Heart left ventricle (tissue), 16 donors: ENCODE measurements at regions not wholly inside any gene's neighbourhood (a gene's known extent, or its start where the extent isn't known, plus 50 kb on each side); places are given as distances from the start of the nearest gene placed in this dataset.
"Not testable (repeated sequence)": the region's sequence is repeated elsewhere in the genome, so short reads cannot be mapped to it uniquely, and the experiment has no call there.

ENCODE experiments used
- ATAC-seq, 4 donors: fragments of 200-7000 bp; cut with Tn5 transposase; one replicate each; pipeline ENCODE4 v1.9.1; 2020 to 2022; ENCODE audit warnings: moderate library complexity in 4 of 4, mild to moderate bottlenecking in 3 of 4, moderate number of reproducible peaks in 1 of 4
- DNase-seq, 5 donors: peaks; one replicate each; pipeline ENCODE4 v3.0.0-alpha.2; 2020
- H3K27ac ChIP-seq, 12 donors: fragments of 200-600 bp; sonication (generic) in 4 of 12; one replicate each; pipeline versions ENCODE4 v1.5.0 to v1.8.0; 2016 to 2022; ENCODE audit warnings: mild to moderate bottlenecking in 2 of 12
- H3K27me3 ChIP-seq, 9 donors: fragments of 200-600 bp; sonication (generic) in 2 of 9; one replicate each; pipeline versions ENCODE4 v1.5.1 to v1.8.0; 2016 to 2022; ENCODE audit warnings: mild to moderate bottlenecking in 3 of 9
- H3K36me3 ChIP-seq, 9 donors: fragments of 200-600 bp; sonication (generic) in 2 of 9; one replicate each; pipeline versions ENCODE4 v1.5.0 to v1.8.0; 2018 to 2022; ENCODE audit warnings: mild to moderate bottlenecking in 2 of 9
- H3K4me1 ChIP-seq, 12 donors: fragments of 200-600 bp; sonication (generic) in 4 of 12; one replicate each; pipeline versions ENCODE4 v1.5.0 to v1.8.0; 2016 to 2022; ENCODE audit warnings: mild to moderate bottlenecking in 3 of 12
- H3K4me3 ChIP-seq, 12 donors: fragments of 200-600 bp; sonication (generic) in 4 of 12; one replicate each; pipeline versions ENCODE4 v1.5.0 to v1.8.0; 2017 to 2022; ENCODE audit warnings: mild to moderate bottlenecking in 9 of 12, moderate library complexity in 4 of 12
- H3K9me3 ChIP-seq, 12 donors: fragments of 200-600 bp; sonication (generic) in 4 of 12; one replicate each; pipeline versions ENCODE4 v1.5.0 to v1.8.0; 2016 to 2022; ENCODE audit warnings: mild to moderate bottlenecking in 1 of 12
- CTCF ChIP-seq, 12 donors: fragments of 200-600 bp; sonication (generic) in 4 of 12; IDR thresholded peaks; one replicate each; pipeline versions ENCODE4 v1.5.0 to v1.8.0; 2018 to 2022; ENCODE audit warnings: antibody characterized with exemption in 12 of 12, mild to moderate bottlenecking in 5 of 12
- POLR2A ChIP-seq, 2 donors: fragments of 450-650 bp; IDR thresholded peaks; one replicate each; pipeline ENCODE4 v1.6.1; 2017; ENCODE audit warnings: antibody characterized with exemption in 2 of 2, mild to moderate bottlenecking in 2 of 2, moderate library complexity in 2 of 2
- WGBS, 4 donors: extraction: QIAGEN DNeasy Blood & Tissue Kit in 2 of 4; methylation state at CpG; one replicate each; pipeline versions ENCODE4 v1.1.5 to v1.1.7; 2013 to 2018; 5-methylcytosine and 5-hydroxymethylcytosine counted together
- intact Hi-C, 10 donors: fragments of 100-400 bp; cut with DNase I; formaldehyde crosslinking; loops; one replicate each; pipeline versions ENCODE4 v1.11.1 to v1.14.2; 2022
- donor health status: ischemic (EF 13 %, LVEDD 7.1; RV severe dilation, severe dysfunction).
- donor health status: healthy with polysubstance abuse.
- donor health status: DM: no; HTN: yes; CAD: no.
- donor health status: DM: no; HTN: no; CAD: no.
- donor health status: ischemic (EF 25% LVEDD 6.9; RV normal size, moderate dysfunction).
- donor health status: ischemic (EF 25% LVEDD 5.7; RV mildly dilated, moderate dysfunction).
- donor health status: healthy.
- donor health status: DM: yes; HTN: yes; CAD: no.
- donor health status: ischemic (EF 35%, LVEDD 5.7; RV mildly dilated, moderate dysfunction).
- donor health status: nonischemic (EF 11% LVEDD 7.7; RV severe dilation, severe dysfunction).
- donor health status: DM: yes; HTN: yes; CAD: no.
- donor health status: PGD.
- donor health status: ischemic (EF 29% LVEDD 5.4; RV normal size, mild dysfunction).
- donor health status: nonischemic (EF 23%, LVEDD 6.1; RV moderate dilation, normal function).

DNA sequence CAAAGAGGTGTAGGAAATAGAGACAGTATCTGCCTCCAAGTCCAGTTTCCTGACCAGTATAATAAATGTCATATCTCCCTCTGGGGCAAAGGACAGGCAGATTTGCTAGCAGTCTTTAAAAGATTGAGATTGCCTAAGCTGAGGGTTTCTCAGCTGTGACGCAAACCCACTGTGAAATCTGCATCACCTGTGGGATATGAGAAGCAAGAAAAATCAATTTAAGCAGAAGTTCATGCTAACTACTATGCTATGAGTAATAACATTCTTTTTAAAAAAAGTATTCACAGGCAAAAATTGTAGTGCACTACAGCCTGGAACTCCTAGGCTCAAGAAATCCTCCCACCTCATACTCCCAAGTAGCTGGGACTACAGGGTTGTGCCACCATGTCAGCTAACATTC, 168.1 kb upstream of the POC5 start:
- TF ChIP-seq POLR2A (IDR thresholded peaks at IDR 0.05) (no peak), CTCF (IDR thresholded peaks at IDR 0.05) (no peak)
- ATAC-seq (no peak), DNase-seq (no peak)
- intact Hi-C loops, result loop anchor here in 1 of 10 donors (2.0 kb wide), 1 partner anchor 15 kb away; no protein-coding TSS in a partner anchor
- Histone ChIP-seq H3K27me3 (no peaks in the 10 kb centered on the region), H3K36me3 (no peaks in the 10 kb centered on the region), H3K4me3 (no peak overlapping the region), H3K27ac (no peak overlapping the region), H3K4me1 (no peaks in the 10 kb centered on the region), H3K9me3 (peaks cover 0 to 9% (median under 1%) of the 10 kb centered on the region in 12 donors)
- WGBS, 4 donors, result 73 to 93% (median 85%) methylated on average over 1 of the region's 1 CpG

DNA sequence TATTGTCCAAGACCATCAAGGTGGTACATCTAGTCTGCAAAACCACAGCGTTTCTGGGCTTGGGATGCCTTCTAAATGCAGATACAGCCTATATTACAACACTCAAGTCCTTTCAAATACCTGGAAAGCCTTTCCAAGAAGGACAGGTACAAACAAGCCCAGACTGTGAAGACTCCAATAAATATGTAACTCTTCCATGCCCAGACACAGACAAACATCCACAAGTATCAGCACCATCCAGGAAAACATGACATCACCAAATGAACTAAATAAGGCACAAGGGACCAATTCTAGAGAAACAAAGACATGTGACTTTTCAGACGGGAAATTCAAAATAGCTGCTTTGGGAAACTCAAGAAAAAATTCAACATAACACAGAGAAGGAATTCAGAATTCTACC, 152.7 kb upstream of the POC5 start:
- intact Hi-C loops, result loop anchor here in 2 of 10 donors (2.0 to 10.0 kb wide), 2 partner anchors 15 to 165 kb away; no protein-coding TSS in a partner anchor
- 50 to 74% (median 56%) methylated on average over 2 of the region's 2 CpGs for WGBS, 4 donors
- DNase-seq (no peak), ATAC-seq (no peak)
- H3K27me3 ChIP-seq, result no peaks in the 10 kb centered on the region
- H3K4me1 ChIP-seq, result no peaks in the 10 kb centered on the region
- no peak overlapping the region for H3K4me3 ChIP-seq
- TF ChIP-seq POLR2A (IDR thresholded peaks at IDR 0.05), result no peak
- no peak for TF ChIP-seq CTCF (IDR thresholded peaks at IDR 0.05)
- no peaks in the 10 kb centered on the region for H3K36me3 ChIP-seq
- no peak overlapping the region for H3K27ac ChIP-seq
- peaks cover 0 to 5% (median 0%) of the 10 kb centered on the region in 12 donors for H3K9me3 ChIP-seq

GRCh38 chr5:75862872-75863271, 145.6 kb upstream of the POC5 start:
- Histone ChIP-seq H3K9me3 (peaks cover 0 to 9% (median 0%) of the 10 kb centered on the region in 12 donors), H3K27me3 (no peaks in the 10 kb centered on the region), H3K36me3 (no peaks in the 10 kb centered on the region), H3K27ac (no peak overlapping the region), H3K4me1 (no peaks in the 10 kb centered on the region), H3K4me3 (no peak overlapping the region)
- intact Hi-C loops, result no loop called here
- WGBS, 4 donors, result 87 to 91% (median 89%) methylated on average over 5 of the region's 5 CpGs
- no peak for DNase-seq
- ATAC-seq, result no peak
- TF ChIP-seq POLR2A (IDR thresholded peaks at IDR 0.05), result no peak
- TF ChIP-seq CTCF (IDR thresholded peaks at IDR 0.05), result no peak

DNA sequence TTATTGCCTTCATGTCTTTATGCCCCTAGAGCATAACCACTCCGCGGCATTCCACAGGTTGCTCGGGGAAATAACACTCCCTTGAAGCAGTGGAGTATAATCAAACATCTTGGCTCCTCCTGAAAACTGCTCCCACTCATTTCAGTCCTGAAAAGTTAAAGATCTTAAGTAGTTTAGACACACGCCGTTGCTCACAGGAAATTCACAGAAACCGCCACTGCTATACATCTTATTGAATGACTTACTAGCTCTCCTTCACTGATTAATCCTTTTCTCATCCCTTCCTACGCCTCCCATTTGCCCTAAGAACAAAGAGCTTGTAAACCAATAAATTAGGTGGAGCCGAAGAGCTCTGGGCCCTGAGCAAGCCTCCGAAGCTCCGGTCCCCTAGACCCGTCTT, 142.4 kb upstream of the POC5 start:
- H3K27ac ChIP-seq, H3K27me3 ChIP-seq, H3K4me3 ChIP-seq, DNase-seq, H3K36me3 ChIP-seq, intact Hi-C loops, H3K9me3 ChIP-seq, ATAC-seq, H3K4me1 ChIP-seq: not testable (repeated sequence)
- WGBS, 4 donors, result 80 to 84% (median 83%) methylated on average over 11 of the region's 11 CpGs

- Histone ChIP-seq H3K9me3 (peaks cover 0 to 9% (median 0%) of the 10 kb centered on the region in 12 donors), H3K4me1 (no peaks in the 10 kb centered on the region), H3K27me3 (no peaks in the 10 kb centered on the region), H3K4me3 (no peak overlapping the region), H3K36me3 (no peaks in the 10 kb centered on the region), H3K27ac (no peak overlapping the region)
- TF ChIP-seq CTCF (IDR thresholded peaks at IDR 0.05) (no peak), POLR2A (IDR thresholded peaks at IDR 0.05) (no peak)
- ATAC-seq (no peak), DNase-seq (no peak)
- intact Hi-C loops, result no loop called here
Measured at GRCh38 chr5:75856056-75856455, 138.8 kb upstream of the POC5 start.
